Sigmoid colon (tissue), 6 donors: ENCODE measurements at regions not wholly inside any gene's neighbourhood (a gene's known extent, or its start where the extent isn't known, plus 50 kb on each side); places are given as distances from the start of the nearest gene placed in this dataset.

ENCODE experiments used
- DNase-seq: peaks from one replicate; pipeline ENCODE4 v3.0.0-alpha.2; 2019
- H3K27ac ChIP-seq, 4 donors: fragments of 200-600 bp; sonication (generic); one replicate each; pipeline ENCODE4 v1.5.1; 2016 to 2019; ENCODE audit warnings: mild to moderate bottlenecking in 1 of 4
- H3K27me3 ChIP-seq, 3 donors: fragments of 200-600 bp; sonication (generic); one replicate each; pipeline ENCODE4 v1.5.1; 2019; ENCODE audit warnings: mild to moderate bottlenecking in 1 of 3
- H3K36me3 ChIP-seq, 4 donors: fragments of 200-600 bp; sonication (generic); one replicate each; pipeline ENCODE4 v1.5.1; 2016 to 2019
- H3K4me1 ChIP-seq, 4 donors: fragments of 200-600 bp; sonication (generic); one replicate each; pipeline ENCODE4 v1.5.1; 2017 to 2019
- H3K4me3 ChIP-seq, 4 donors: fragments of 200-600 bp; sonication (generic); one replicate each; pipeline ENCODE4 v1.5.1; 2017 to 2019; ENCODE audit warnings: mild to moderate bottlenecking in 2 of 4, moderate library complexity in 1 of 4
- H3K9me3 ChIP-seq, 4 donors: fragments of 200-600 bp in 3 of 4; sonication (generic) in 3 of 4; one replicate each; pipeline versions ENCODE4 v1.5.1 to v1.6.1; 2013 to 2019
- CTCF ChIP-seq, 4 experiments: fragments of 450-650 bp in 3 of 4; fragments of 200-600 bp in 1 of 4; IDR thresholded peaks; one replicate each; pipeline ENCODE4 v1.5.1; 2016 to 2019; ENCODE audit warnings: antibody characterized with exemption in 4 of 4, mild to moderate bottlenecking in 3 of 4, moderate library complexity in 2 of 4
- EP300 ChIP-seq, 4 donors: sonication (generic); formaldehyde crosslinking; IDR thresholded peaks; one replicate each; pipeline ENCODE4 v1.6.1; 2017; ENCODE audit warnings: antibody characterized with exemption in 4 of 4
- POLR2A ChIP-seq, 2 donors: fragments of 450-650 bp; IDR thresholded peaks; one replicate each; pipeline ENCODE4 v1.6.1; 2016; ENCODE audit warnings: antibody characterized with exemption in 2 of 2, mild to moderate bottlenecking in 2 of 2, moderate library complexity in 2 of 2
- POLR2AphosphoS5 ChIP-seq, 4 donors: sonication (generic); formaldehyde crosslinking; IDR thresholded peaks; one replicate each; pipeline ENCODE4 v1.6.1; 2017; ENCODE audit warnings: antibody characterized with exemption in 4 of 4
- WGBS, 2 donors: extraction: QIAGEN DNeasy Blood & Tissue Kit; methylation state at CpG; one replicate each; pipeline ENCODE4 v1.1.7; 2013; 5-methylcytosine and 5-hydroxymethylcytosine counted together
- intact Hi-C: fragments of 100-400 bp; cut with DNase I; formaldehyde crosslinking; loops from one replicate; pipeline ENCODE4 v1.15.1; 2023
- donor health status: healthy with polysubstance abuse.
- donor health status: healthy.

DNA sequence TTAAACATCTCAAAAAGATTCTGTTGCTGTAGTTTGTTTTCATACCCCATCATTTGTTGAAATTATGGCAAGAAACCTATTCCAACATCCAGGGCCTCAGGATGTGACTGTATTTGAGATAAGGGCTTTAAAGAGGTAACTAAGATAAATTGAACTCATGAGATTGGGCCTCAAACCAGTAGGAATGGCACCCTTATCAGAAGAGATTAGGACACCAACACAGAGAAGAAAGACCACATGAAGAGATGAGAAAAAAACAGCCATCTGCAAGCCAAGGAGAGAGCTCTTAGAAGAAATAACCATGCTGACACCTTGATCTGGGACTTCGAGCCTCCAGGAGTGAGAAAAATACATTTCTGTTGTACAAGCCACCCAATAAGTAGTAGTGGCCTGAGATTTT lies 157.7 kb downstream of the CGGBP1 start:
- TF ChIP-seq CTCF (IDR thresholded peaks at IDR 0.05) (no peak), POLR2A (IDR thresholded peaks at IDR 0.05) (no peak), EP300 (IDR thresholded peaks at IDR 0.05) (no peak)
- Histone ChIP-seq H3K27me3 (no peaks in the 10 kb centered on the region), H3K36me3 (no peaks in the 10 kb centered on the region), H3K4me3 (no peak overlapping the region), H3K27ac (no peak overlapping the region), H3K4me1 (no peaks in the 10 kb centered on the region), H3K9me3 (no peaks in the 10 kb centered on the region)
- intact Hi-C loops: no loop called here
- no peak for DNase-seq
- WGBS, 2 donors: 76 to 87% methylated on average over 1 of the region's 1 CpG

- H3K27me3 ChIP-seq: no peaks in the 10 kb centered on the region
- DNase-seq: no peak
Measured at GRCh38 chr3:87900061-87900460, 158.7 kb downstream of the CGGBP1 start.

DNA sequence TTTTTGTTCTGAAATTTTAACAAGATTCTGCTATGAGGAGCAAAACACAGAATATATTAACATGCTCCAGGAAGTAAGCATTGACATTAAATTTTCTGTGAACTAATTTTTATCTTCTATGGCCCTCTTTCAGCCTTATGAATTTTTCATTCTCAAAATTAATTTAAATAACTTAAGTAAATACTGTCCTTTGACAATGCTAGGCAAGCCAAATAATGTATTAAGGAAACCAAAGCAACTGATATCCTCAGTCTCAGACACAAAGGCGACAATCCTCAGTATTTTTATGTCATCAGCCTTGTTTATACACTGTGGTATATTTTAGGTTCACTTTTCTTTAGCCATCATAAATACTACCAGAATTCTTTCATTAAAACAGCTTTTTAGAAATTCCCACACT lies 159.8 kb downstream of the CGGBP1 start:
- WGBS, 2 donors: 84 to 96% methylated on average over 1 of the region's 1 CpG
- Histone ChIP-seq H3K27ac (no peak overlapping the region), H3K4me1 (no peaks in the 10 kb centered on the region), H3K36me3 (no peaks in the 10 kb centered on the region), H3K4me3 (no peak overlapping the region), H3K9me3 (no peaks in the 10 kb centered on the region), H3K27me3 (no peaks in the 10 kb centered on the region)
- DNase-seq: no peak
- TF ChIP-seq CTCF (IDR thresholded peaks at IDR 0.05) (no peak), EP300 (IDR thresholded peaks at IDR 0.05) (no peak)
- intact Hi-C loops: no loop called here

More at GRCh38 chr3:87900061-87900460, 158.7 kb downstream of the CGGBP1 start:
- Histone ChIP-seq H3K27ac (no peak overlapping the region), H3K4me1 (no peaks in the 10 kb centered on the region), H3K4me3 (no peak overlapping the region), H3K9me3 (no peaks in the 10 kb centered on the region), H3K36me3 (no peaks in the 10 kb centered on the region)
- intact Hi-C loops: no loop called here
- WGBS, 2 donors: 10 to 58% methylated on average over 1 of the region's 1 CpG
- TF ChIP-seq POLR2AphosphoS5 (IDR thresholded peaks at IDR 0.05) (no peak), CTCF (IDR thresholded peaks at IDR 0.05) (no peak), EP300 (IDR thresholded peaks at IDR 0.05) (no peak), POLR2A (IDR thresholded peaks at IDR 0.05) (no peak)

DNA sequence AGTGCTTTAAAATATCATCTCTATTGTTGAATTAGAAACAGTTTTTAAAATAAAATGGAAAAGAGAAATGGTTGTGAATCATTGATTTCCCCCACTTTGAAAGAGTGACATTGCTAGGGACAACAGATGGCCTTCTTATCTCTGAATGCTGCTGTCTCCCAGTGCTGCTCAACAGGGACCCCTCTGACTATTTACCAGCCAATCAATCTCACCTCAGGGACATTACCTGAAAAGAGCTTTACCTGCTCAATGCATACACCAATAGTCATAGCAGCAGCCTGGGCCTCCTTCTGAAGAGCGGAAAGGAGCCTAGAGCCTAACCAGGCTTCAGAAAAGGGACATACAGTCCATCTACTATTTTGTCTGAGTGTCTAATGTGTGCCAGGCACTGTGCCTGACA lies 162.8 kb downstream of the CGGBP1 start:
- H3K9me3 ChIP-seq: no peaks in the 10 kb centered on the region
- no peak overlapping the region for H3K27ac ChIP-seq
- 93 to 98% methylated on average over 1 of the region's 1 CpG for WGBS, 2 donors
- no peak overlapping the region for H3K4me3 ChIP-seq
- TF ChIP-seq POLR2A (IDR thresholded peaks at IDR 0.05): no peak
- TF ChIP-seq POLR2AphosphoS5 (IDR thresholded peaks at IDR 0.05): no peak
- no peak for TF ChIP-seq CTCF (IDR thresholded peaks at IDR 0.05)
- no peak for TF ChIP-seq EP300 (IDR thresholded peaks at IDR 0.05)
- no peaks in the 10 kb centered on the region for H3K27me3 ChIP-seq
- DNase-seq: no peak
- no peaks in the 10 kb centered on the region for H3K36me3 ChIP-seq
- intact Hi-C loops: no loop called here
- no peaks in the 10 kb centered on the region for H3K4me1 ChIP-seq

DNA sequence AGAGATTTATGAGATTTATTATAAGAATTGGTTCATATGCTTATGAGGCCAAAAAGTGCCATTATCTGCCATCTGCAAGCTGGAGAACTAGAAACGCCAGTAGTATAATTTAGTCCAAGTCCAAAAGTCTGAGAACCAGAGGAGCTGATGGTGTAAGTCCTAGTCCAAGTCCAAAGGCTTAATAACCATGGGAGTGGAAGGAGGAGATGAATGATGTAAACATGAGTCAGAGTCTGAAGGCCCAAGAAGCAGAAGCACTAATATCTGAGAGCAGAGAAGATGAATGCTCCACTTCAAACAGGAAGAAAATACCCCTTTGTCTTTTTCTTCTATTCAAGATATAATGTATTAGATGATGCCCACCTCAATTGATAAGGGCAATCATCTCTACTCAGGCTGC lies 185.7 kb downstream of the CGGBP1 start:
- no peak overlapping the region for H3K27ac ChIP-seq

More for the DNA sequence above, 185.7 kb downstream of the CGGBP1 start:
- Histone ChIP-seq H3K9me3 (peaks cover 0 to 3% (median 1%) of the 10 kb centered on the region in 4 donors), H3K36me3 (no peaks in the 10 kb centered on the region), H3K4me3 (no peak overlapping the region), H3K27me3 (no peaks in the 10 kb centered on the region), H3K4me1 (no peaks in the 10 kb centered on the region)
- intact Hi-C loops: no loop called here
- no peak for DNase-seq
- WGBS, 2 donors: 67 to 84% methylated on average over 1 of the region's 1 CpG
- TF ChIP-seq POLR2A (IDR thresholded peaks at IDR 0.05): no peak
- TF ChIP-seq CTCF (IDR thresholded peaks at IDR 0.05): no peak
- TF ChIP-seq EP300 (IDR thresholded peaks at IDR 0.05): no peak
- no peak for TF ChIP-seq POLR2AphosphoS5 (IDR thresholded peaks at IDR 0.05)
